HG03558 (cell line): ENCODE measurements at regions not wholly inside any gene's neighbourhood (a gene's known extent, or its start where the extent isn't known, plus 50 kb on each side); places are given as distances from the start of the nearest gene placed in this dataset.
"Not testable (repeated sequence)": the region's sequence is repeated elsewhere in the genome, so short reads cannot be mapped to it uniquely, and the experiment has no call there.

Experiments
- ATAC-seq: cut with Tn5 transposase; IDR thresholded peaks from one replicate; pipeline ENCODE4 v1.9.1; 2021; ENCODE audit warnings: moderate number of reproducible peaks; ENCODE audit not compliant: unreplicated experiment; ENCODE audit errors: extremely low read depth

DNA sequence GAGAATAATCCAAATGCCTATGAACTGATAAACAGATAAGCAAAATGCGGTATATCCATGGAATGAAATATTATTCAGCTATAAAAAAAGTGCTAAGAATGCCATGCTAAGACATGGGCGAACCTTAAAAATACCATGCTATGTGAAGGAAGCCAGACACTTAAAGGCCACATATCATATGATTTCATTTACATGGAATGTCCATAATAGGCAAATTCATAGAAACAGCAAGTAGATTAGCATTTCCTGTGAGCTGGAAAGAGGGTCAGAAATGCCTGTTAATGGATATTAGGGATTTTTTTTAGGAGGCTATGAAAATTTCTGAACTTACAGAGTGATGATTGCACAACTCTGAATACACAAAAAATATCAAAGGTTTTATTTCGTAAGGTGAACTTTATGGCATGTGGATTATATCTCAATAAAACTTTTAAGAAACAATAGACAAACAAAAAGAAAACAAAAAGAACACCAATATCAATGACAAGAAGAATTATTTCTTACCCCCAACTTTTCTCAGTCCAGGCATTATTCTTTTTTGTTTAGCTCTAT, 1207.7 kb downstream of the SUCLG1 start:
- ATAC-seq = no peak

DNA sequence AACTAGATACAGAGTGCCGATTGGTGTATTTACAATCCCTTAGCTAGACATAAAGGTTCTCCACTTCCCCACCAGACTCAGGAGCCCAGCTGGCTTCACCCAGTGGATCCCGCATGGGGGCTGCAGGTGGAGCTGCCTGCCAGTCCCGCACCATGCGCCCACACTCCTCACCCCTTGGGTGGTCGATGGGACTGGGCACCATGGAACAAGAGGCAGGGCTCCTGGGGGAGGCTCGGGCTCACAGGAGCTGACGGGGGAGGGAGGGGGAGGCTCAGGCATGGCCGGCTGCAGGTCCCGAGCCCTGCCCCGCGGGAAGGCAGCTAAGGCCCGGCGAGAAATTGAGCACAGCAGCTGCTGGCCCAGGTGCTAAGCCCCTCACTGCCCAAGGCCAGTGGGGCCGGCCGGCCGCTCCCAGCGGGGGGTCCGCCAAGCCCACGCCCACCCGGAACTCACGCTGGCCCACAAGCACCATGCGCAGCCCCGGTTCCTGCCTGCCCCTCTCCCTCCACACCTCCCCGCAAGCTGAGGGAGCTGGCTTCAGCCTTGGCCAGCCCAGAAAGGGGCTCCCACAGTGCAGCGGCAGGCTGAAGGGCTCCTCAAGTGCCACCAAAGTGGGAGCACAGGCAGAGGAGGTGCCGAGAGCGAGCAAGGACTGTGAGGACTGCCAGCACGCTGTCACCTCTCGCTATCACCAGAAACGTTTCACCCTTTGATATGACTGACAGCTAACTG, 1213.1 kb downstream of the SUCLG1 start:
- ATAC-seq = not testable (repeated sequence)

GRCh38 chr2:83240611-83241010, 1218.5 kb downstream of the SUCLG1 start:
- no peak for ATAC-seq

DNA sequence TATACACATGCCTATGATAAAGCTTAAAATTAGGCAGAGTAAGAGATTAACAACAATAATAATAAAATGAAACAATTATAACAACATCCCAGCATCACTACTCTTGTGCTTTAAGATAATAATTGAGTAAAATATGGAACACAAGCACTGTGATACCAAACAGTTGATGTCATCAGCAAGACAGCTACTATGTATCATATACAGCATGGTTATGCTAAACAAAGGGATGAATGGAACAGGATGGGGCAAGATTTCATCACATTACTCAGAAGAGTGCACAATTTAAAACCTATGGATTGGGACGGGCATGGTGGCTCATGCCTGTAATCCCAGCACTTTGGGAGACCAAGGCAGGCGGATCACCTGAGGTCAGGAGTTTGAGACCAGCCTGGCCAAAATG, 1221.0 kb downstream of the SUCLG1 start:
- no peak for ATAC-seq

- no peak for ATAC-seq
These were observed 1224.8 kb downstream of the SUCLG1 start for GRCh38 chr2:83234246-83234645.

DNA sequence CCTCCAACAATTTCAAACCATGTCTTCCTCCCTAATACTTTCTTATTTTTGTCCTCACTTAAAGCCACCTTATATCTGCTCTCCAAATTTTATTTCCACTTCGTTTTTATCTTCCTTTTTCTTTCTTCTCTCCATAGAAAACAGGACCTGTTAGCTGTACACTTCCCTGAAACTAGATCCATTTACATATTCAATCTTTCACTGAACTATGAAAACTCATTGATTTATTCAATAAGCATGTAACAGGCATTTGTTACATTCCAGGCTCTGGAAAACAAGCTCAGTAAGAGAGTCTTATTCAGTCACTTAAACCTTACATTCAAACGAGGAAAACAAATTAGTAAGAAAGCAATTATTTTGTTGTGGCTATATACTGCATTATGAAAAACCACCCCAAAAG, 1225.3 kb downstream of the SUCLG1 start:
- no peak for ATAC-seq

- no peak for ATAC-seq
These were observed 1225.8 kb downstream of the SUCLG1 start for GRCh38 chr2:83233326-83233725.

- ATAC-seq = no peak
These were observed 1229.6 kb downstream of the SUCLG1 start for GRCh38 chr2:83229443-83229842.

DNA sequence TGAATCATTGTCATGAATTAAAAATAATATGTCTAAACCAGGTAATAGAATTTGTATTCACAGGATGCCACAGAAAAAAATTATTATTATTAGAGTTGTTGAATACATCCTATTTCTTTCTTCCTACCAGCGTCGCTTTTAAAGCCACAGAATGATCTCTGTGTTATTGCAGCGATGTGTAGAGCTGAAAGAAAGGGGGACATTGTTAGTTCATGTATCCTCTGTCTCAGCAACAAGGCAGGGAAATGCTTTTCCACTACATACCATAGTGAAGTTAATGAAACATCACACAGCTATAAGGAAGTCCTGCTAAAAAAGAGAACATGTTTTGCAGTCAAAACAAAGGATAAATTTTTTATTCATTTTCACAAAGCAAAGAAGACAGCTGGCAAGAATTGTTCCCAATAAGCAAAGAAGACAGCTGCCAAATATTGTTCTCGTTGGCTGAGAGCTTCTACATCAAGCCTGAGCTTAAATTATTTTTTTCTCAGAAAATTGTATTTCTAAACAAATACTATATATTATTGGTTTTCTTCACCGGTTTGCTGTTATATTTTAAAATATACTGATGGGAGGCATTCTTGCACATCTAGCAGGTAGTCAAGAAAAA, 1234.4 kb downstream of the SUCLG1 start:
- ATAC-seq = no peak

- ATAC-seq = no peak
These were observed 1237.8 kb downstream of the SUCLG1 start for GRCh38 chr2:83221258-83221657.

- no peak for ATAC-seq
These were observed 1241.2 kb downstream of the SUCLG1 start for GRCh38 chr2:83217854-83218253.

GRCh38 chr2:83196225-83196624, 1262.9 kb downstream of the SUCLG1 start:
- ATAC-seq = no peak

DNA sequence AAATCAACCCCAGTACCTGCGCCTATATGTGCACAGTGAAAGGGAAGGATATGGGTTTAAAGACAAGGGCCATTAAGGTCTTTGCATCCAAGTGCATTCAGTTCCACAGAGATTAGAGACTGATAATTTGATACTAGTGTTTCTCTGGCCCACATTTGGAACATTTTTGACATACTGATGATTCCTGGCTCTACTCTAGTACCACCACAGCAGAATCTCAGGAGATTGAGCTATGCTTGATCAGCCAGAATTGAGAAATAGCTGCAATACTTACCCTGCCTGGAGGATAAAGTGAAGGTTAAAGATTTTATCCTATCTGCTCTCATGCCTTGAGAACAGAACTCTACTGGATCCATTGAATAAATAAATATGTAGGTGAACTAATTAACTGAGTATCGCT, 1267.8 kb downstream of the SUCLG1 start:
- ATAC-seq = no peak

GRCh38 chr2:83186105-83186760, 1272.8 kb downstream of the SUCLG1 start:
- no peak for ATAC-seq

DNA sequence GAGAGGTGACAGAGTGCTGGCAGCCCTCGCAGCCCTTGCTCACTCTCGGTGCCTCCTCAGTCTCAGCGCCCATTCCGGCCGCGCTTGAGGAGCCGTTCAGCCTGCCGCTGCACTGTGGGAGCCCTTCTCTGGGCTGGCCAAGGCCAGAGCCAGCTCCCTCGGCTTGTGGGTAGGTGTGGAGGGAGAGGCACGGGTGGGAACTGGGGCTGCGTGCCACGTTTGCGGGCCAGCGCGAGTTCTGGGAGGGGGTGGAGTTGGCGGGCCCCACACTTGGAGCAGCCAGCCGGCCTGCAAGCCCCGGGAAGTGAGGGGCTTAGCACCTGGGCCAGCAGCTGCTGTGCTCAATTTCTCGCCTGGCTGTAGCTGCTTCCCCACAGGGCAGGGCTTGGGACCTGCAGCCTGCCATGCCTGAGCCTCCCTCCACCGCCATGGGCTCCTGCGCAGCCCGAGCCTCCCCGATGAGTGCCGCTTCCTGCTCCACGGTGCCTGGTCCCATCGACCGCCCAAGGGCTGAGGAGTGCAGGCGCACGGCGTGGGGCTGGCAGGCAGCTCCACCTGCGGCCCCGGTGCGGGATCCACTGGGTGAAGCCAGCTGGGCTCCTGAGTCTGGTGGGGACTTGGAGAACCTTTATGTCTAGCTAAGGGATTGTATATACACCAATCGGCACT, 1278.1 kb downstream of the SUCLG1 start:
- not testable (repeated sequence) for ATAC-seq

- ATAC-seq = no peak
These were observed 1282.5 kb downstream of the SUCLG1 start for GRCh38 chr2:83176539-83176938.

DNA sequence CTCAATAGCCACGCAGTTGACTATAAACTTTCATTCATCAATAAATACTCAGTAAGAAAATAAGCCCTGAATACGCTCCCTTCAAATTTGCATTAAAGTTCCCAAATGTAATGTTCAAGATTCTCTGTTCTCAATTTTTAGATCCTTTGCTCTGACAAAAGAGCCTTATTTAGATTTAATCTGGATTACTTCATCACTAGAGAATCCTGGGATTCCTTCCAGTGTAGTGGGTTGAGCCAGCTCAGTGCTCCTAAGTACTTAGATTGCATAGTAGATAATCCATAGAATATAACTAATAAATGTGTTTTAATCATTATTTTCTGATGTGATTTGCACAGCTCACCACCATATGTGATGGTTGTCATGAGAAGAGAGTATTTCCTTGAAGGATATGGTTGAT, 1286.2 kb downstream of the SUCLG1 start:
- no peak for ATAC-seq

DNA sequence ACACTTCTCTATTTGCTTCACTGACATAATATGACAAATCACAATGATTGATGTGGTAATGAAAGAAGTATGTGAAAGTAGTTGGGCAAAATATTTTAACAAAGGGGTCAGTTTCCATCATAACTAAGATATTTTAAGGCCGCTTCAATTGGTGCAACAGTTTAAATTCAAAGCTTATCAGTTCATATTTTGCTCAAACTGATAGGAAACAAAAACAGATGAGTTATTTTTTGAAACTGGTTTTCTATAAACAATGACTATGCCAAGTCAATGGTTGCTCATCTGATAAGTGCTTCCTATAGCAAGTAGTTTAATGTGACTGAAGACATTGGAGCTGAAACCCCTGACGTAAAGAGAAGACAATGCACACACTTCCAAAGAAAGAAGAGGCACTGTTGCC, 1290.7 kb downstream of the SUCLG1 start:
- ATAC-seq = no peak

GRCh38 chr2:83162421-83162820, 1296.7 kb downstream of the SUCLG1 start:
- no peak for ATAC-seq

- no peak for ATAC-seq
These were observed 1298.5 kb downstream of the SUCLG1 start for GRCh38 chr2:83160571-83160970.

DNA sequence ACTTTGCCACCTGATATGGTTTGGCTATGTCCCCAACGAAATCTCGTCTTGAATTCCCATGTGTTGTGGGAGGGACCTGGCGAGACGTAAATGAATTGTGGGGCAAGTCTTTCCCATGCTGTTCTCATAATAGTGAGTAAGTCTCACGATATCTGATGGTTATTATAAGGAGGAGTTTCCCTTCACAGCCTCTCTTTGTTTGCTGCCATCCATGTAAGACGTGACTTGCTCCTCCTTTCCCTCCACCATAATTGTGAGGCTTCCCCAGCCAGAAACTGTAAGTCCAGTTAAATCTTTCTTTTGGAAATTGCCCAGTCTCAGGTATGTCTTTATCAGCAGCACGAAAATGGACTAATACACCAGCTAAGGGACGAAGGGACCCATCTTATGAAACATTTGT, 1303.3 kb downstream of the SUCLG1 start:
- ATAC-seq = no peak
